Activated CD8-positive, alpha-beta T cell treated with anti-CD3 and anti-CD28 coated beads for 36 hours (primary cell): ENCODE measurements at regions not wholly inside any gene's neighbourhood (a gene's known extent, or its start where the extent isn't known, plus 50 kb on each side); places are given as distances from the start of the nearest gene placed in this dataset.
"Not testable (repeated sequence)": the region's sequence is repeated elsewhere in the genome, so short reads cannot be mapped to it uniquely, and the experiment has no call there.

Experiments
- ATAC-seq: fragments of 200-7000 bp; cut with Tn5 transposase; one replicate; pipeline ENCODE4 v1.10.0; 2021; ENCODE audit warnings: mild to moderate bottlenecking, moderate library complexity
- CTCF ChIA-PET: fragments of 350-600 bp; sonication (Branson Sonifier 250); formaldehyde crosslinking; loops from one replicate; lab custom pipeline; 2021; ENCODE audit warnings: antibody characterized with exemption; lab: Charles Lee
- POLR2A ChIA-PET: fragments of 350-600 bp; sonication (Branson Sonifier 250); formaldehyde crosslinking; loops from one replicate; lab custom pipeline; 2021; ENCODE audit warnings: antibody characterized with exemption; lab: Charles Lee
- DNase-seq: peaks from one replicate; pipeline ENCODE4 v3.0.0-alpha.2; 2020
- H3K27ac Mint-ChIP-seq: one replicate; pipeline ENCODE4 v1.8.0; 2021; ENCODE audit warnings: mild to moderate bottlenecking, mixed read lengths
- H3K27me3 Mint-ChIP-seq: one replicate; pipeline ENCODE4 v1.8.0; 2021; ENCODE audit warnings: mixed read lengths
- H3K36me3 Mint-ChIP-seq: one replicate; pipeline ENCODE4 v1.8.0; 2021; ENCODE audit warnings: low read depth, mixed read lengths
- H3K4me1 Mint-ChIP-seq: one replicate; pipeline ENCODE4 v1.8.0; 2021; ENCODE audit warnings: low read depth, mixed read lengths
- H3K4me3 Mint-ChIP-seq: one replicate; pipeline ENCODE4 v1.8.0; 2021; ENCODE audit warnings: mild to moderate bottlenecking, moderate library complexity, mixed read lengths
- H3K9me3 Mint-ChIP-seq: one replicate; pipeline ENCODE4 v1.8.0; 2021; ENCODE audit warnings: mixed read lengths
- CTCF ChIP-seq: fragments of 200-600 bp; IDR thresholded peaks from one replicate; pipeline ENCODE4 v1.8.0; 2022; ENCODE audit warnings: antibody characterized with exemption, mild to moderate bottlenecking
- intact Hi-C: fragments of 100-400 bp; cut with micrococcal nuclease; formaldehyde crosslinking; loops from one replicate; pipeline ENCODE4 v1.10.0; 2022

DNA sequence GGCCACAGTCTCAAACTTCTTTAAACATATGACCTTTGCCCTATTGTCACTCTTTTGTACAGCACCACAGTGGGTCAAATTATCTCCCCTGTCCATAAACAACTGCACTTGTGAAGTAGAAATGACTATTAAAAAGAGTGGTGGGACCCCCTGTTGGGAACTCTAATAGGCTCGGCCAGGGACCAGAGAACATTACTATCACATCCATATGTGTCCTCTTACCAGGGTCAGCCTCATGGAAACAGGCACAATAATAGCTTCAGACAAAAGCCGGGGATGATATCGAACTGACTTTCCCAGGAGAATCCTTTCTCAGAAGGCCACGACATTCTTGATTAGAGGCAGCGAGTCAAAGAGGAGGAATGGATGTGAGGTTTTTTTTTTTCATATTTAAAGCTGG lies 96.6 kb downstream of the NKX2-1 start:
- ATAC-seq (no peak), DNase-seq (no peak)
- Mint-ChIP-seq H3K4me1 (no peaks in the 10 kb centered on the region), H3K27ac (no peak overlapping the region), H3K36me3 (no peaks in the 10 kb centered on the region), H3K27me3 (peaks cover 3% of the 10 kb centered on the region), H3K4me3 (no peak overlapping the region), H3K9me3 (no peaks in the 10 kb centered on the region)
- CTCF ChIA-PET = no interaction called here
- intact Hi-C loops = no loop called here
- POLR2A ChIA-PET = no interaction called here
- no peak for TF ChIP-seq CTCF

DNA sequence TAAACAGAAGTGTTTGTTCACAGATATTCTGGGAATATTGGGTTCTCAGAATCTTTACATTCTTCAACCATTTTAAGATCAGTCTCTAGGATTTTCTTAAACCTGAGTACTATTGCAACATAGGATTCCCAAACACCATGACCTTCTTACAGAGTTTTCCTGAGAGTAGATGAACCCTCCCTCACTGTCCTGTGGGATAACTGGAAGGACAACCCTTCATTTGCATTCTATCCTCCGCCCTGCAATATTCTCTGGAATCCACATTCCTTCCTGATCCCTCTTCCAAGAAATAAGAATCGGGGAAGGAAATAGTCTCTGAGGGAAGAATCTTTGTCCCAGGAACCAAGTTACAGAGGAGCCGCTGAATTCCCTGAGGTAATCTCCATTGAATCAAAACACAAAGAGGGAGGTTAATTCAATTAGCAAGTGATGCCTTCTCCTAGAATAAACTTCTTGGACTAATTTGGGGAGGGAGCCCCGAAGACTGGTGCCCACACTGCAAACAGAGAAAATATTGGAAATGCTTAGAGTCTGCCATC lies 99.8 kb upstream of the MBIP start:
- Mint-ChIP-seq H3K36me3 (no peaks in the 10 kb centered on the region), H3K27me3 (no peaks in the 10 kb centered on the region), H3K4me1 (no peaks in the 10 kb centered on the region), H3K9me3 (peaks cover 5% of the 10 kb centered on the region), H3K4me3 (no peak overlapping the region), H3K27ac (no peak overlapping the region)
- DNase-seq (no peak), ATAC-seq (no peak)
- CTCF ChIA-PET = no interaction called here
- TF ChIP-seq CTCF = no peak
- intact Hi-C loops = no loop called here
- POLR2A ChIA-PET = no interaction called here

GRCh38 chr14:36418937-36419336 lies 98.5 kb upstream of the MBIP start:
- Mint-ChIP-seq H3K4me3 (no peak overlapping the region), H3K27me3 (no peaks in the 10 kb centered on the region), H3K36me3 (no peaks in the 10 kb centered on the region), H3K4me1 (no peaks in the 10 kb centered on the region), H3K27ac (no peak overlapping the region), H3K9me3 (peaks cover 5% of the 10 kb centered on the region)
- ATAC-seq (no peak), DNase-seq (no peak)
- POLR2A ChIA-PET = no interaction called here
- intact Hi-C loops = no loop called here
- no peak for TF ChIP-seq CTCF
- CTCF ChIA-PET = no interaction called here

GRCh38 chr14:36411951-36412350 lies 91.5 kb upstream of the MBIP start:
- H3K27me3 Mint-ChIP-seq, H3K4me1 Mint-ChIP-seq, H3K9me3 Mint-ChIP-seq, intact Hi-C loops, ATAC-seq, DNase-seq, POLR2A ChIA-PET, H3K4me3 Mint-ChIP-seq, H3K36me3 Mint-ChIP-seq, CTCF ChIA-PET, H3K27ac Mint-ChIP-seq: not testable (repeated sequence)

GRCh38 chr14:36408388-36408787 lies 88.0 kb upstream of the MBIP start:
- H3K27ac Mint-ChIP-seq = no peak overlapping the region
- ATAC-seq = no peak
- H3K4me3 Mint-ChIP-seq = no peak overlapping the region
- no peak for DNase-seq
- peaks cover 4% of the 10 kb centered on the region for H3K9me3 Mint-ChIP-seq
- ChIA-PET POLR2A (no interaction called here), CTCF (no interaction called here)
- TF ChIP-seq CTCF = no peak
- H3K36me3 Mint-ChIP-seq = no peaks in the 10 kb centered on the region
- peaks cover 15% of the 10 kb centered on the region for H3K27me3 Mint-ChIP-seq
- intact Hi-C loops = no loop called here
- H3K4me1 Mint-ChIP-seq = no peaks in the 10 kb centered on the region
